HG03108 (cell line): ENCODE measurements at regions not wholly inside any gene's neighbourhood (a gene's known extent, or its start where the extent isn't known, plus 50 kb on each side); places are given as distances from the start of the nearest gene placed in this dataset.

Source experiments
- ATAC-seq: cut with Tn5 transposase; IDR thresholded peaks from one replicate; pipeline ENCODE4 v1.9.1; 2021; ENCODE audit warnings: moderate library complexity; ENCODE audit not compliant: unreplicated experiment

GRCh38 chr15:96514607-96515285 is 184.2 kb downstream of the NR2F2 start:
- ATAC-seq, result no peak

- ATAC-seq, result no peak
Observed at GRCh38 chr15:96515371-96515770, 184.9 kb downstream of the NR2F2 start.

GRCh38 chr15:96521386-96521785 is 190.9 kb downstream of the NR2F2 start:
- ATAC-seq, result no peak

- no peak for ATAC-seq
Observed at GRCh38 chr15:96524676-96525417, 194.3 kb downstream of the NR2F2 start.

- ATAC-seq, result no peak
Observed at GRCh38 chr15:96535148-96535547, 204.6 kb downstream of the NR2F2 start.

GRCh38 chr15:96538491-96538890 is 208.0 kb downstream of the NR2F2 start:
- ATAC-seq, result no peak

GRCh38 chr15:96540283-96540682 is 209.8 kb downstream of the NR2F2 start:
- no peak for ATAC-seq

GRCh38 chr15:96542130-96542770 is 211.8 kb downstream of the NR2F2 start:
- no peak for ATAC-seq

- ATAC-seq, result no peak
Observed at GRCh38 chr15:96544162-96544756, 213.8 kb downstream of the NR2F2 start.

- no peak for ATAC-seq
Observed at GRCh38 chr15:96549136-96549535, 218.6 kb downstream of the NR2F2 start.

- ATAC-seq, result no peak
Observed at GRCh38 chr15:96551196-96551595, 220.7 kb downstream of the NR2F2 start.

- ATAC-seq, result no peak
Observed at GRCh38 chr15:96551722-96552121, 221.2 kb downstream of the NR2F2 start.

- ATAC-seq, result no peak
Observed at GRCh38 chr15:96553006-96553405, 222.5 kb downstream of the NR2F2 start.

GRCh38 chr15:96553451-96553850 is 223.0 kb downstream of the NR2F2 start:
- no peak for ATAC-seq

GRCh38 chr15:96553931-96554330 is 223.4 kb downstream of the NR2F2 start:
- ATAC-seq, result no peak

- ATAC-seq, result no peak
Observed at GRCh38 chr15:96554541-96554940, 224.0 kb downstream of the NR2F2 start.

- no peak for ATAC-seq
Observed at GRCh38 chr15:96559087-96559486, 228.6 kb downstream of the NR2F2 start.

- ATAC-seq, result no peak
Observed at GRCh38 chr15:96559631-96560030, 229.1 kb downstream of the NR2F2 start.

- ATAC-seq, result no peak
Observed at GRCh38 chr15:96560246-96560895, 229.9 kb downstream of the NR2F2 start.

- no peak for ATAC-seq
Observed at GRCh38 chr15:96561593-96561992, 231.1 kb downstream of the NR2F2 start.

GRCh38 chr15:96564546-96564945 is 234.0 kb downstream of the NR2F2 start:
- ATAC-seq, result no peak
